Right forelimb (tissue), 1 donor: ENCODE measurements at regions not wholly inside any gene's neighbourhood (a gene's known extent, or its start where the extent isn't known, plus 50 kb on each side); places are given as distances from the start of the nearest gene placed in this dataset.
"Not testable (repeated sequence)": the region's sequence is repeated elsewhere in the genome, so short reads cannot be mapped to it uniquely, and the experiment has no call there.

Source experiments
- DNase-seq: peaks from one replicate; pipeline ENCODE4 v3.0.0-alpha.2; 2018

GRCh38 chr3:34567266-34567665, 768.8 kb downstream of the PDCD6IP start:
- no peak for DNase-seq

GRCh38 chr3:34568766-34569165, 770.3 kb downstream of the PDCD6IP start:
- DNase-seq: no peak

GRCh38 chr3:34569437-34569836, 771.0 kb downstream of the PDCD6IP start:
- no peak for DNase-seq

- no peak for DNase-seq
These were observed 772.7 kb downstream of the PDCD6IP start for GRCh38 chr3:34570916-34571705.

GRCh38 chr3:34571714-34572113, 773.3 kb downstream of the PDCD6IP start:
- DNase-seq: no peak

GRCh38 chr3:34575776-34576175, 777.3 kb downstream of the PDCD6IP start:
- DNase-seq: no peak

- no peak for DNase-seq
These were observed 783.6 kb downstream of the PDCD6IP start for GRCh38 chr3:34582055-34582454.

GRCh38 chr3:34583451-34583850, 785.0 kb downstream of the PDCD6IP start:
- DNase-seq: no peak

GRCh38 chr3:34584971-34585370, 786.5 kb downstream of the PDCD6IP start:
- DNase-seq: no peak

- no peak for DNase-seq
These were observed 801.2 kb downstream of the PDCD6IP start for GRCh38 chr3:34599595-34599994.

- no peak for DNase-seq
These were observed 821.6 kb downstream of the PDCD6IP start for GRCh38 chr3:34619990-34620389.

GRCh38 chr3:34626699-34627098, 828.3 kb downstream of the PDCD6IP start:
- no peak for DNase-seq

- DNase-seq: no peak
These were observed 836.5 kb downstream of the PDCD6IP start for GRCh38 chr3:34634939-34635338.

GRCh38 chr3:34635352-34635850, 837.0 kb downstream of the PDCD6IP start:
- DNase-seq: no peak

- no peak for DNase-seq
These were observed 848.6 kb downstream of the PDCD6IP start for GRCh38 chr3:34646911-34647460.

- DNase-seq: no peak
These were observed 851.7 kb downstream of the PDCD6IP start for GRCh38 chr3:34650131-34650530.

GRCh38 chr3:34668915-34669314, 870.5 kb downstream of the PDCD6IP start:
- DNase-seq: no peak

GRCh38 chr3:34669490-34669889, 871.1 kb downstream of the PDCD6IP start:
- DNase-seq: no peak

- DNase-seq: no peak
These were observed 877.1 kb downstream of the PDCD6IP start for GRCh38 chr3:34675383-34676120.

- no peak for DNase-seq
These were observed 878.0 kb downstream of the PDCD6IP start for GRCh38 chr3:34676436-34676835.

GRCh38 chr3:34678575-34678974, 880.1 kb downstream of the PDCD6IP start:
- no peak for DNase-seq

GRCh38 chr3:34679055-34679454, 880.6 kb downstream of the PDCD6IP start:
- not testable (repeated sequence) for DNase-seq

- peak; percentile 53 for DNase-seq
These were observed 885.4 kb downstream of the PDCD6IP start for GRCh38 chr3:34683851-34684250.

GRCh38 chr3:34686541-34686940, 888.1 kb downstream of the PDCD6IP start:
- no peak for DNase-seq
